ENCODE measurements at regions not wholly inside any gene's neighbourhood (a gene's known extent, or its start where the extent isn't known, plus 50 kb on each side); places are given as distances from the start of the nearest gene placed in this dataset.

DNA sequence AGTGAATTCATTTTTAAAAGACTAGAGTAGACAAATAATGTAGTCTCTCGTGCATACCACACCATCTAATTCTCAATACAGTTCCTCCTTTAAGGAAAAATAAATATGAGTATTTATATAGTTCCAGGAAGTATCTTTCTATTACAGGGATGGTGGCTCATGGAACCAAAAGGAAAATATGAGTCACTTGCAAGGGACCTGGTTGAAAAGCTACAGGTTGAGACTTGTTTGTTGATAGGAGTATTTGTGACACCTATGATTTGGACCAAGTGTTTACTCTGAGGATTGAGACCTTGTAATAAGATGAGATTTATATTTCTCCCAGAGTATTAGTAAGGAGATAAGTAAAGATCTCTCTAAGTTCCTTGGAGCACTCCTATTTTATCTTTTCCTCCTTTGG is 67.4 kb downstream of the CDO1 start:
- Histone ChIP-seq H3K4me1 (replicated peaks in 1 of 4; ENCODE audit: control insufficient read depth in 3 of 4, insufficient read depth in 4 of 4, low read length in 3 of 4) (peaks cover 0 to 2% (median 0%) of the 10 kb centered on the region in 4 experiments; a peak in 1 of 7 replicates), H4K5ac (ENCODE audit: insufficient read length, low read depth, low read length) (no peak overlapping the region), H3K4ac (replicated peaks; ENCODE audit: insufficient read length, low read depth, low read length) (no peak overlapping the region), H2AK5ac (ENCODE audit: low read depth, low read length) (no peak overlapping the region), H3K14ac (ENCODE audit: insufficient read length) (no peak overlapping the region), H3K18ac (ENCODE audit: extremely low read depth, low read length) (no peak overlapping the region), H3K23ac (ENCODE audit: insufficient read length) (no peak overlapping the region), H2BK12ac (ENCODE audit: low read depth, low read length) (no peak overlapping the region), H3K23me2 (ENCODE audit: low read depth, low read length) (no peaks in the 10 kb centered on the region), H3K79me1 (ENCODE audit: low read depth, low read length) (no peaks in the 10 kb centered on the region), H3K56ac (replicated peaks; ENCODE audit: insufficient read length, low read depth, low read length) (no peak overlapping the region), H2BK120ac (replicated peaks; ENCODE audit: low read depth, low read length) (no peak overlapping the region), H3K9ac (replicated peaks in 1 of 4; ENCODE audit: extremely low read depth in 1 of 4, low read depth in 3 of 4, low read length in 3 of 4) (no peak overlapping the region), H3K79me2 (ENCODE audit: control insufficient read depth in 1 of 2, insufficient read depth in 2 of 2, low read length in 2 of 2) (no peaks in the 10 kb centered on the region), H2AFZ (ENCODE audit: low read length) (no peak overlapping the region), H4K91ac (replicated peaks; ENCODE audit: insufficient read length, low read length) (no peak overlapping the region), H2BK5ac (ENCODE audit: low read depth, low read length) (no peak overlapping the region), H3K36me3 (ENCODE audit: control insufficient read depth in 2 of 4, insufficient read depth in 4 of 4, low read length in 3 of 4) (no peaks in the 10 kb centered on the region), H3K4me3 (ENCODE audit: extremely low read depth in 1 of 4, insufficient read depth in 2 of 4, low read depth in 3 of 4, low read length in 4 of 4) (no peak overlapping the region), H4K8ac (ENCODE audit: extremely low read depth, insufficient read depth, low read length) (no peak overlapping the region), H4K20me1 (replicated peaks in 1 of 2; ENCODE audit: control insufficient read depth in 1 of 2, insufficient read depth in 2 of 2, low read length in 2 of 2) (no peaks in the 10 kb centered on the region), H2BK15ac (ENCODE audit: low read length) (no peak overlapping the region), H3K27ac (ENCODE audit: low read depth, low read length) (no peak overlapping the region), H3K9me3 (ENCODE audit: insufficient read depth in 2 of 2, low read depth in 1 of 2, low read length in 1 of 2) (peaks cover 0 to 4% of the 10 kb centered on the region in 2 experiments; a peak in 1 of 4 replicates), H3K4me2 (ENCODE audit: insufficient read depth in 1 of 2, low read depth in 2 of 2, low read length in 2 of 2) (no peak overlapping the region), H3K27me3 (replicated peaks in 1 of 4; ENCODE audit: control insufficient read depth in 3 of 4, extremely low read depth in 1 of 4, insufficient read depth in 3 of 4, low read length in 3 of 4) (no peaks in the 10 kb centered on the region), H2BK20ac (ENCODE audit: low read length) (no peak overlapping the region)
- TF ChIP-seq, protein P1, sequence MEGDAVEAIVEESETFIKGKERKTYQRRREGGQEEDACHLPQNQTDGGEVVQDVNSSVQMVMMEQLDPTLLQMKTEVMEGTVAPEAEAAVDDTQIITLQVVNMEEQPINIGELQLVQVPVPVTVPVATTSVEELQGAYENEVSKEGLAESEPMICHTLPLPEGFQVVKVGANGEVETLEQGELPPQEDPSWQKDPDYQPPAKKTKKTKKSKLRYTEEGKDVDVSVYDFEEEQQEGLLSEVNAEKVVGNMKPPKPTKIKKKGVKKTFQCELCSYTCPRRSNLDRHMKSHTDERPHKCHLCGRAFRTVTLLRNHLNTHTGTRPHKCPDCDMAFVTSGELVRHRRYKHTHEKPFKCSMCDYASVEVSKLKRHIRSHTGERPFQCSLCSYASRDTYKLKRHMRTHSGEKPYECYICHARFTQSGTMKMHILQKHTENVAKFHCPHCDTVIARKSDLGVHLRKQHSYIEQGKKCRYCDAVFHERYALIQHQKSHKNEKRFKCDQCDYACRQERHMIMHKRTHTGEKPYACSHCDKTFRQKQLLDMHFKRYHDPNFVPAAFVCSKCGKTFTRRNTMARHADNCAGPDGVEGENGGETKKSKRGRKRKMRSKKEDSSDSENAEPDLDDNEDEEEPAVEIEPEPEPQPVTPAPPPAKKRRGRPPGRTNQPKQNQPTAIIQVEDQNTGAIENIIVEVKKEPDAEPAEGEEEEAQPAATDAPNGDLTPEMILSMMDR (IDR thresholded peaks at IDR 0.05; ENCODE audit: control extremely low read depth in 1 of 3, insufficient read depth in 1 of 3, low read depth in 1 of 3, low read length in 3 of 3): no peak
- WGBS, 2 experiments (ENCODE audit: extremely low coverage in 1 of 2, insufficient coverage in 1 of 2, insufficient read length in 1 of 2, insufficient replicate concordance in 2 of 2, low coverage in 1 of 2, low lambda C conversion rate in 2 of 2, missing lambda C conversion rate in 1 of 2): 93% methylated on average over 1 of the region's 1 CpG; no CpG with 5 or more reads in 1 of the 2 experiments
- CTCF ChIA-PET (ENCODE audit: partially characterized antibody): interaction anchor here (2.4 kb wide), 1 partner anchor 20 kb away, joined by 7 read pairs; no protein-coding TSS in a partner anchor
- DNase-seq (ENCODE audit: low read depth in 1 of 2, low spot score in 2 of 2) (no peak), FAIRE-seq (no peak)
- POLR2A ChIA-PET (ENCODE audit: partially characterized antibody): no interaction called here
